Panc1 (cell line): ENCODE measurements at regions not wholly inside any gene's neighbourhood (a gene's known extent, or its start where the extent isn't known, plus 50 kb on each side); places are given as distances from the start of the nearest gene placed in this dataset.

Source experiments
- ATAC-seq: fragments of 200-7000 bp; cut with Tn5 transposase; 2 replicates; pipeline ENCODE4 v1.9.1; 2020; ENCODE audit warnings: mild to moderate bottlenecking, moderate library complexity
- BruUV-seq: library from RNA; stranded (reverse); fragments of 400-500 nt; replicated peaks from 2 replicates; lab custom pipeline; 2021; lab: Mats Ljungman, UMichigan
- CTCF ChIA-PET: fragments of 300-600 bp; sonication (Branson Sonifier 250); formaldehyde crosslinking; loops from one replicate; lab custom pipeline; 2022; ENCODE audit warnings: antibody characterized with exemption; lab: Charles Lee
- POLR2A ChIA-PET: fragments of 300-600 bp; sonication (Branson Sonifier 250); formaldehyde crosslinking; loops from one replicate; lab custom pipeline; 2022; ENCODE audit warnings: antibody characterized with exemption; lab: Charles Lee
- DNase-seq: peaks from one replicate; pipeline ENCODE4 v3.0.0-alpha.2; 2010; ENCODE audit warnings: low read depth, low spot score
- H3K27ac ChIP-seq: 2 replicates; pipeline ENCODE4 v1.5.1; 2011; ENCODE audit warnings: mild to moderate bottlenecking, low read length, inconsistent platforms
- H3K27me3 ChIP-seq: fragments of 200-500 bp; sonication (Bioruptor generic); 2 replicates; pipeline ENCODE4 v1.6.0; 2014; ENCODE audit warnings: low read length, inconsistent platforms; ENCODE audit not compliant: control insufficient read depth, insufficient read depth
- H3K36me3 ChIP-seq: fragments of 200-500 bp; sonication (Bioruptor generic); 2 replicates; pipeline ENCODE4 v1.5.1; 2014; ENCODE audit warnings: inconsistent platforms, mild to moderate bottlenecking, low read length, moderate library complexity; ENCODE audit not compliant: control insufficient read depth, insufficient read depth
- H3K4me1 ChIP-seq: 2 replicates; pipeline ENCODE4 v1.5.1; 2011; ENCODE audit warnings: inconsistent platforms, mild to moderate bottlenecking, low read length, moderate library complexity; ENCODE audit not compliant: control insufficient read depth, insufficient read depth
- H3K4me3 ChIP-seq, 2 experiments: 2 replicates each; pipeline ENCODE4 v1.5.1; 2011 to 2012; ENCODE audit warnings: low read depth in 2 of 2, low read length in 2 of 2, mild to moderate bottlenecking in 2 of 2, inconsistent platforms in 1 of 2, moderate library complexity in 1 of 2
- H3K9me3 ChIP-seq: fragments of 200-500 bp; sonication (Bioruptor generic); 2 replicates; pipeline ENCODE4 v1.5.1; 2014; ENCODE audit warnings: low read depth, mild to moderate bottlenecking, inconsistent platforms, low read length, moderate library complexity; ENCODE audit not compliant: control insufficient read depth, insufficient read depth
- CTCF ChIP-seq: fragments of 450-650 bp; IDR thresholded peaks from 2 replicates; pipeline ENCODE4 v1.5.1; 2017; ENCODE audit warnings: mild to moderate bottlenecking
- POLR2AphosphoS5 ChIP-seq: IDR thresholded peaks from 2 replicates; pipeline ENCODE4 v1.6.1; 2012; ENCODE audit warnings: mild to moderate bottlenecking, low read depth, low read length, moderate library complexity
- REST ChIP-seq, 2 experiments: IDR thresholded peaks; 2 replicates each; pipeline ENCODE4 v1.6.1; 2011 to 2012; ENCODE audit warnings: low read depth in 2 of 2, control low read depth in 1 of 2, low read length in 1 of 2, mild to moderate bottlenecking in 1 of 2, moderate library complexity in 1 of 2; ENCODE audit not compliant: insufficient read depth in 1 of 2
- SIN3A ChIP-seq: IDR thresholded peaks from 2 replicates; pipeline ENCODE4 v1.6.1; 2012; ENCODE audit warnings: low read depth, mild to moderate bottlenecking, low read length, moderate library complexity, borderline replicate concordance; ENCODE audit not compliant: insufficient read depth
- TCF7L2 ChIP-seq: IDR thresholded peaks from 2 replicates; pipeline ENCODE4 v1.6.1; 2011; ENCODE audit warnings: mild to moderate bottlenecking, low read depth, low read length, inconsistent platforms
- in situ Hi-C: cut with HindIII; loops from 2 replicates; pipeline ENCODE4 v1.10.0; 2016; ENCODE audit warnings: low sequenced_read_pairs, low pct_unique_long_range_greater_than_20kb
- intact Hi-C: fragments of 100-400 bp; cut with micrococcal nuclease; formaldehyde crosslinking; loops from one replicate; pipeline ENCODE4 v1.10.0; 2022; ENCODE audit not compliant: unreplicated experiment

- Histone ChIP-seq H3K4me1 (peaks cover 9% of the 10 kb centered on the region), H3K9me3 (no peaks in the 10 kb centered on the region), H3K27ac (no peak overlapping the region), H3K36me3 (no peaks in the 10 kb centered on the region), H3K4me3 (no peak overlapping the region), H3K27me3 (no peaks in the 10 kb centered on the region)
- BruUV-seq, result no TSS peak
- CTCF ChIA-PET, result no interaction called here
- DNase-seq (no peak), ATAC-seq (no peak)
- POLR2A ChIA-PET, result no interaction called here
- in situ Hi-C loops, result no loop called here
- TF ChIP-seq POLR2AphosphoS5 (no peak), SIN3A (no peak), TCF7L2 (no peak), REST (IDR thresholded peaks at IDR 0.05; ENCODE audit: insufficient read depth in 1 of 2, low read depth in 2 of 2, low read length in 1 of 2) (no peak), CTCF (no peak)
- intact Hi-C loops, result no loop called here
These were observed 326.6 kb downstream of the ENC1 start for GRCh38 chr5:74313896-74314295.

GRCh38 chr5:74312746-74313145 is 327.8 kb downstream of the ENC1 start:
- no peak overlapping the region for H3K4me3 ChIP-seq
- TF ChIP-seq SIN3A (no peak), REST (IDR thresholded peaks at IDR 0.05; ENCODE audit: insufficient read depth in 1 of 2, low read depth in 2 of 2, low read length in 1 of 2) (no peak), TCF7L2 (no peak), POLR2AphosphoS5 (no peak), CTCF (no peak)
- BruUV-seq, result no TSS peak
- H3K36me3 ChIP-seq, result no peaks in the 10 kb centered on the region
- in situ Hi-C loops, result no loop called here
- DNase-seq, result no peak
- no peaks in the 10 kb centered on the region for H3K27me3 ChIP-seq
- no peaks in the 10 kb centered on the region for H3K9me3 ChIP-seq
- H3K27ac ChIP-seq, result no peak overlapping the region
- intact Hi-C loops, result no loop called here
- ChIA-PET CTCF (no interaction called here), POLR2A (no interaction called here)
- ATAC-seq, result no peak
- H3K4me1 ChIP-seq, result peaks cover 9% of the 10 kb centered on the region
